Endothelial cell of umbilical vein (primary cell): ENCODE measurements at regions not wholly inside any gene's neighbourhood (a gene's known extent, or its start where the extent isn't known, plus 50 kb on each side); places are given as distances from the start of the nearest gene placed in this dataset.

Experiments used
- BruUV-seq: library from RNA; stranded (reverse); fragments of 400-500 nt; replicated peaks from 2 replicates; lab custom pipeline; 2021; lab: Mats Ljungman, UMichigan
- CTCF ChIA-PET: fragments of 300-600, 350-600 bp; sonication (Branson Sonifier 250); formaldehyde crosslinking; loops from one replicate; lab custom pipeline; 2021; ENCODE audit warnings: antibody characterized with exemption, inconsistent platforms; lab: Charles Lee
- POLR2A ChIA-PET: fragments of 300-600, 350-600 bp; sonication (Branson Sonifier 250); formaldehyde crosslinking; loops from one replicate; lab custom pipeline; 2021; ENCODE audit warnings: antibody characterized with exemption, inconsistent platforms; lab: Charles Lee
- DNase-seq: peaks from one replicate; pipeline ENCODE4 v3.0.0-alpha.2; 2011; ENCODE audit warnings: low read depth, low spot score
- FAIRE-seq: peaks from 2 replicates; lab custom pipeline; 2011; peaks lifted over from hg19 to GRCh38; lab: Jason Lieb, UNC
- H2AFZ ChIP-seq: 2 replicates; pipeline ENCODE4 v1.6.0; 2012; ENCODE audit warnings: low read depth, low read length, control low read depth, inconsistent platforms
- H3K27ac ChIP-seq: 2 replicates; pipeline ENCODE4 v1.5.1; 2011; ENCODE audit warnings: low read depth, mild to moderate bottlenecking, control low read depth, low read length, moderate library complexity; ENCODE audit not compliant: insufficient read depth
- H3K27me3 ChIP-seq, 2 experiments: 2 replicates each; pipeline versions ENCODE4 v1.6.0 to v1.6.1; 2011; ENCODE audit warnings: low read length in 2 of 2, mixed read lengths in 1 of 2; ENCODE audit not compliant: control insufficient read depth in 2 of 2, insufficient read depth in 2 of 2
- H3K36me3 ChIP-seq, 2 experiments: 2 replicates in 1 of 2; 3 replicates in 1 of 2; pipeline ENCODE4 v1.5.1; 2011; ENCODE audit warnings: low read length in 2 of 2, mild to moderate bottlenecking in 1 of 2, moderate library complexity in 1 of 2; ENCODE audit not compliant: control insufficient read depth in 2 of 2, insufficient read depth in 2 of 2; ENCODE audit errors: extremely low read depth in 1 of 2
- H3K4me1 ChIP-seq: 3 replicates; pipeline ENCODE4 v1.5.1; 2011; ENCODE audit warnings: mild to moderate bottlenecking, low read length; ENCODE audit not compliant: control insufficient read depth, insufficient read depth; ENCODE audit errors: extremely low read depth
- H3K4me2 ChIP-seq: 2 replicates; pipeline ENCODE4 v1.6.1; 2011; ENCODE audit warnings: low read length, control low read depth, mixed read lengths; ENCODE audit not compliant: insufficient read depth
- H3K4me3 ChIP-seq, 3 experiments: fragments of 200-600 bp in 1 of 3; sonication (generic), shearing (Covaris generic) in 1 of 3; replicated peaks in 1 of 3; 2 replicates each; pipeline ENCODE4 v1.5.1; 2011 to 2016; ENCODE audit warnings: control low read depth in 3 of 3, low read length in 3 of 3, mild to moderate bottlenecking in 2 of 3, inconsistent platforms in 1 of 3, low read depth in 1 of 3, moderate library complexity in 1 of 3; ENCODE audit not compliant: insufficient read depth in 1 of 3
- H3K79me2 ChIP-seq: 2 replicates; pipeline ENCODE4 v1.6.0; 2012; ENCODE audit warnings: low read length, inconsistent platforms; ENCODE audit not compliant: control insufficient read depth, insufficient read depth
- H3K9ac ChIP-seq: replicated peaks from 2 replicates; pipeline ENCODE3; 2011; ENCODE audit warnings: low read length, control low read depth; ENCODE audit not compliant: insufficient read depth; ENCODE audit errors: extremely low read depth
- H3K9me1 ChIP-seq: replicated peaks from 3 replicates; pipeline ENCODE4 v1.6.0; 2011; ENCODE audit warnings: mild to moderate bottlenecking, low read length; ENCODE audit not compliant: control insufficient read depth, insufficient read depth; ENCODE audit errors: extremely low read depth
- H3K9me3 ChIP-seq: replicated peaks from 2 replicates; pipeline ENCODE4 v1.5.1; 2012; ENCODE audit warnings: low read length, inconsistent platforms; ENCODE audit not compliant: control insufficient read depth, insufficient read depth
- H4K20me1 ChIP-seq: replicated peaks from 2 replicates; pipeline ENCODE3; 2011; ENCODE audit warnings: mild to moderate bottlenecking, low read length; ENCODE audit not compliant: control insufficient read depth, insufficient read depth; ENCODE audit errors: extremely low read depth
- EZH2 ChIP-seq: IDR thresholded peaks from 2 replicates; pipeline ENCODE4 v1.6.1; 2012; ENCODE audit warnings: borderline replicate concordance, low read depth, mild to moderate bottlenecking, moderate library complexity, low read length, inconsistent platforms; ENCODE audit not compliant: severe bottlenecking
- FOS ChIP-seq: IDR thresholded peaks from 2 replicates; pipeline ENCODE4 v1.6.1; 2011; ENCODE audit warnings: mild to moderate bottlenecking, low read length, moderate library complexity, borderline replicate concordance; ENCODE audit not compliant: insufficient read depth
- GATA2 ChIP-seq: IDR thresholded peaks from 2 replicates; pipeline ENCODE4 v1.7.0; 2011; ENCODE audit warnings: low read depth, mild to moderate bottlenecking, moderate library complexity, mixed read lengths, low read length; ENCODE audit not compliant: insufficient read length, insufficient read depth
- JUN ChIP-seq: IDR thresholded peaks from 2 replicates; pipeline ENCODE4 v1.6.1; 2011; ENCODE audit warnings: borderline replicate concordance, low read depth; ENCODE audit not compliant: insufficient read length, insufficient read depth
- MYC ChIP-seq: IDR thresholded peaks from one replicate; pipeline ENCODE4 v1.6.1; 2011; ENCODE audit warnings: mild to moderate bottlenecking, low read depth, low read length
- POLR2A ChIP-seq: IDR thresholded peaks from 2 replicates; pipeline ENCODE4 v1.6.1; 2012; ENCODE audit warnings: low read depth, mild to moderate bottlenecking, control low read depth, low read length
- POLR2AphosphoS5 ChIP-seq: IDR thresholded peaks from 2 replicates; pipeline ENCODE4 v1.6.1; 2012; ENCODE audit warnings: low read depth, mild to moderate bottlenecking, control low read depth, low read length, moderate library complexity; ENCODE audit not compliant: insufficient read depth
- dilution Hi-C: fragments of 300-500 bp; cut with MboI; formaldehyde crosslinking; loops from one replicate; pipeline ENCODE4 v1.15.0; 2019; ENCODE audit warnings: low sequenced_read_pairs; ENCODE audit not compliant: extremely low pct_ligation_motif_present
- intact Hi-C: fragments of 100-400 bp; cut with micrococcal nuclease; formaldehyde crosslinking; loops from one replicate; pipeline ENCODE4 v1.10.0; 2022
- TF ChIP-seq, protein P1 (sequence below): IDR thresholded peaks from 2 replicates; pipeline ENCODE4 v1.6.1; 2011; ENCODE audit not compliant: insufficient read depth, insufficient read length
- TF ChIP-seq, protein P2 (sequence below), 2 donors: IDR thresholded peaks; 1 replicate in 1 of 2; 2 replicates in 1 of 2; pipeline ENCODE4 v1.5.1; 2011; ENCODE audit warnings: low read length in 2 of 2, mild to moderate bottlenecking in 2 of 2, moderate library complexity in 2 of 2, control low read depth in 1 of 2, inconsistent platforms in 1 of 2, low read depth in 1 of 2; ENCODE audit not compliant: insufficient read depth in 1 of 2; ENCODE audit errors: extremely low read depth in 1 of 2

GRCh38 chrX:69280933-69281332, 115.7 kb upstream of the PJA1 start:
- BruUV-seq, result no TSS peak
- Histone ChIP-seq H3K4me3 (no peak overlapping the region), H3K9me3 (no peaks in the 10 kb centered on the region), H2AFZ (no peak overlapping the region), H3K4me1 (peaks cover 3% of the 10 kb centered on the region), H3K79me2 (no peaks in the 10 kb centered on the region), H3K9me1 (no peaks in the 10 kb centered on the region), H3K9ac (no peak overlapping the region), H4K20me1 (no peaks in the 10 kb centered on the region), H3K27me3 (no peaks in the 10 kb centered on the region), H3K36me3 (no peaks in the 10 kb centered on the region), H3K4me2 (no peak overlapping the region), H3K27ac (no peak overlapping the region)
- DNase-seq (no peak), FAIRE-seq (no peak)
- intact Hi-C loops, result loop anchor here (10.0 kb wide), 2 partner anchors 56 to 146 kb away; no protein-coding TSS in a partner anchor
- ChIA-PET POLR2A (no interaction called here), CTCF (no interaction called here)
- dilution Hi-C loops, result no loop called here
- TF ChIP-seq POLR2A (no peak), POLR2AphosphoS5 (no peak), JUN (no peak), MYC (no peak), GATA2 (no peak), EZH2 (no peak), FOS (no peak)
- TF ChIP-seq, protein P1, sequence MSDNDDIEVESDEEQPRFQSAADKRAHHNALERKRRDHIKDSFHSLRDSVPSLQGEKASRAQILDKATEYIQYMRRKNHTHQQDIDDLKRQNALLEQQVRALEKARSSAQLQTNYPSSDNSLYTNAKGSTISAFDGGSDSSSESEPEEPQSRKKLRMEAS, result no peak
- TF ChIP-seq, protein P2, sequence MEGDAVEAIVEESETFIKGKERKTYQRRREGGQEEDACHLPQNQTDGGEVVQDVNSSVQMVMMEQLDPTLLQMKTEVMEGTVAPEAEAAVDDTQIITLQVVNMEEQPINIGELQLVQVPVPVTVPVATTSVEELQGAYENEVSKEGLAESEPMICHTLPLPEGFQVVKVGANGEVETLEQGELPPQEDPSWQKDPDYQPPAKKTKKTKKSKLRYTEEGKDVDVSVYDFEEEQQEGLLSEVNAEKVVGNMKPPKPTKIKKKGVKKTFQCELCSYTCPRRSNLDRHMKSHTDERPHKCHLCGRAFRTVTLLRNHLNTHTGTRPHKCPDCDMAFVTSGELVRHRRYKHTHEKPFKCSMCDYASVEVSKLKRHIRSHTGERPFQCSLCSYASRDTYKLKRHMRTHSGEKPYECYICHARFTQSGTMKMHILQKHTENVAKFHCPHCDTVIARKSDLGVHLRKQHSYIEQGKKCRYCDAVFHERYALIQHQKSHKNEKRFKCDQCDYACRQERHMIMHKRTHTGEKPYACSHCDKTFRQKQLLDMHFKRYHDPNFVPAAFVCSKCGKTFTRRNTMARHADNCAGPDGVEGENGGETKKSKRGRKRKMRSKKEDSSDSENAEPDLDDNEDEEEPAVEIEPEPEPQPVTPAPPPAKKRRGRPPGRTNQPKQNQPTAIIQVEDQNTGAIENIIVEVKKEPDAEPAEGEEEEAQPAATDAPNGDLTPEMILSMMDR (IDR thresholded peaks at IDR 0.05; ENCODE audit: extremely low read depth in 1 of 2, insufficient read depth in 1 of 2, low read depth in 1 of 2, low read length in 2 of 2), result no peak
